DND-41 (cell line): ENCODE measurements at regions not wholly inside any gene's neighbourhood (a gene's known extent, or its start where the extent isn't known, plus 50 kb on each side); places are given as distances from the start of the nearest gene placed in this dataset.

ENCODE experiments used
- EZH2 ChIP-seq: IDR thresholded peaks from 3 replicates; pipeline ENCODE4 v1.6.1; 2012; ENCODE audit warnings: borderline replicate concordance, low read depth, mild to moderate bottlenecking, moderate library complexity, low read length, inconsistent platforms; ENCODE audit not compliant: severe bottlenecking
- TF ChIP-seq, protein P1 (sequence below): IDR thresholded peaks from 2 replicates; pipeline ENCODE4 v1.5.1; 2012; ENCODE audit warnings: borderline replicate concordance, low read length, moderate library complexity, mild to moderate bottlenecking; ENCODE audit not compliant: poor library complexity, severe bottlenecking; ENCODE audit errors: extremely low read depth

DNA sequence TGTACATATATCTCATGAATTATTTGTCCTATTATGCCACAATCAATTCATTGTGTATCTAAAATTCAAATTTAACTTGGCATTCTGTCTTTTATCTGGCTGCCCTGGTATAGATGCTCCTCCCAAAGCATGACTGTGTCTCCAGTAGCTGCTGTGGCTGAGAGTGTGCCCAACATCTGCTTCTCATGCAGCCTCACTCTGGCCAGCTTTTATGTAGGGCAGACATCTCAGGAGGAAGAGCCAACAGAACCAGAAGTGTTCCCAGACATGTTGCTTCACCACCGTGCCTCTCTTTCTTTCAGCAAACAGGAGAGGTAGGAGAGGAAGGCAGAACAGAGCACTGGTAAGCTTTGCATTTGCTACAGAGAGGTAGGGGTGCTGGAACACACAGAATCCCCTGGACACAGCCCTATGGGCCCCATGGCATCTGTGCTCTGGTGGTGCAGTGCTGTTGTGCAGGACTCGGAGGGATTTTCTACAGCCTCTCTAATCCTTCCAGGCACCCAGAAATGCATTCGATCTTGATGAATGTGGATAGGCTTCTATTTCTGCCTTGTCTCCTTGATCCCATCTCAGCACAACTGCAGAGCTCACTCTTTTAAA is 637.1 kb downstream of the UTRN start:
- no peak for TF ChIP-seq EZH2
- TF ChIP-seq, protein P1, sequence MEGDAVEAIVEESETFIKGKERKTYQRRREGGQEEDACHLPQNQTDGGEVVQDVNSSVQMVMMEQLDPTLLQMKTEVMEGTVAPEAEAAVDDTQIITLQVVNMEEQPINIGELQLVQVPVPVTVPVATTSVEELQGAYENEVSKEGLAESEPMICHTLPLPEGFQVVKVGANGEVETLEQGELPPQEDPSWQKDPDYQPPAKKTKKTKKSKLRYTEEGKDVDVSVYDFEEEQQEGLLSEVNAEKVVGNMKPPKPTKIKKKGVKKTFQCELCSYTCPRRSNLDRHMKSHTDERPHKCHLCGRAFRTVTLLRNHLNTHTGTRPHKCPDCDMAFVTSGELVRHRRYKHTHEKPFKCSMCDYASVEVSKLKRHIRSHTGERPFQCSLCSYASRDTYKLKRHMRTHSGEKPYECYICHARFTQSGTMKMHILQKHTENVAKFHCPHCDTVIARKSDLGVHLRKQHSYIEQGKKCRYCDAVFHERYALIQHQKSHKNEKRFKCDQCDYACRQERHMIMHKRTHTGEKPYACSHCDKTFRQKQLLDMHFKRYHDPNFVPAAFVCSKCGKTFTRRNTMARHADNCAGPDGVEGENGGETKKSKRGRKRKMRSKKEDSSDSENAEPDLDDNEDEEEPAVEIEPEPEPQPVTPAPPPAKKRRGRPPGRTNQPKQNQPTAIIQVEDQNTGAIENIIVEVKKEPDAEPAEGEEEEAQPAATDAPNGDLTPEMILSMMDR, result no peak
